ENCODE measurements at regions not wholly inside any gene's neighbourhood (a gene's known extent, or its start where the extent isn't known, plus 50 kb on each side); places are given as distances from the start of the nearest gene placed in this dataset.

- no peak overlapping the region for H3K4me3 ChIP-seq (ENCODE audit: low read depth, low read length)
- no peak for DNase-seq (ENCODE audit: low read depth)
These were observed 904.6 kb upstream of the NR2F2 start for GRCh38 chr15:95425859-95426258.

GRCh38 chr15:95429345-95429744 lies 901.2 kb upstream of the NR2F2 start:
- H3K4me3 ChIP-seq (ENCODE audit: low read depth, low read length): no peak overlapping the region
- peak; percentile 50 for DNase-seq (ENCODE audit: low read depth)

- no peak for DNase-seq (ENCODE audit: low read depth)
- no peak overlapping the region for H3K4me3 ChIP-seq (ENCODE audit: low read depth, low read length)
These were observed 899.0 kb upstream of the NR2F2 start for GRCh38 chr15:95431518-95431917.

- no peak overlapping the region for H3K4me3 ChIP-seq (ENCODE audit: low read depth, low read length)
These were observed 897.6 kb upstream of the NR2F2 start for GRCh38 chr15:95432878-95433405.

GRCh38 chr15:95439922-95440376 lies 890.6 kb upstream of the NR2F2 start:
- no peak overlapping the region for H3K4me3 ChIP-seq (ENCODE audit: low read depth, low read length)
- peak; percentile 31 for DNase-seq (ENCODE audit: low read depth)

More at GRCh38 chr15:95432878-95433405, 897.6 kb upstream of the NR2F2 start:
- DNase-seq (ENCODE audit: low read depth): no peak

GRCh38 chr15:95440712-95441111 lies 889.8 kb upstream of the NR2F2 start:
- H3K4me3 ChIP-seq (ENCODE audit: low read depth, low read length): no peak overlapping the region
- DNase-seq (ENCODE audit: low read depth): peak; percentile 33

GRCh38 chr15:95442107-95442719 lies 888.3 kb upstream of the NR2F2 start:
- H3K4me3 ChIP-seq (ENCODE audit: low read depth, low read length): no peak overlapping the region
- no peak for DNase-seq (ENCODE audit: low read depth)

- no peak for DNase-seq (ENCODE audit: low read depth)
- no peak overlapping the region for H3K4me3 ChIP-seq (ENCODE audit: low read depth, low read length)
These were observed 885.6 kb upstream of the NR2F2 start for GRCh38 chr15:95444860-95445259.

GRCh38 chr15:95446854-95447253 lies 883.6 kb upstream of the NR2F2 start:
- no peak overlapping the region for H3K4me3 ChIP-seq (ENCODE audit: low read depth, low read length)
- no peak for DNase-seq (ENCODE audit: low read depth)

- DNase-seq (ENCODE audit: low read depth): no peak
- no peak overlapping the region for H3K4me3 ChIP-seq (ENCODE audit: low read depth, low read length)
These were observed 883.0 kb upstream of the NR2F2 start for GRCh38 chr15:95447486-95447885.

- no peak for DNase-seq (ENCODE audit: low read depth)
- H3K4me3 ChIP-seq (ENCODE audit: low read depth, low read length): no peak overlapping the region
These were observed 881.8 kb upstream of the NR2F2 start for GRCh38 chr15:95448531-95449229.

- H3K4me3 ChIP-seq (ENCODE audit: low read depth, low read length): no peak overlapping the region
- DNase-seq (ENCODE audit: low read depth): no peak
These were observed 881.3 kb upstream of the NR2F2 start for GRCh38 chr15:95449230-95449628.

- no peak overlapping the region for H3K4me3 ChIP-seq (ENCODE audit: low read depth, low read length)
- no peak for DNase-seq (ENCODE audit: low read depth)
These were observed 880.1 kb upstream of the NR2F2 start for GRCh38 chr15:95450413-95450812.

GRCh38 chr15:95451938-95452337 lies 878.6 kb upstream of the NR2F2 start:
- no peak for DNase-seq (ENCODE audit: low read depth)

GRCh38 chr15:95454403-95455262 lies 875.9 kb upstream of the NR2F2 start:
- no peak overlapping the region for H3K4me3 ChIP-seq (ENCODE audit: low read depth, low read length)
- no peak for DNase-seq (ENCODE audit: low read depth)

More at GRCh38 chr15:95451938-95452337, 878.6 kb upstream of the NR2F2 start:
- H3K4me3 ChIP-seq (ENCODE audit: low read depth, low read length): no peak overlapping the region

- no peak for DNase-seq (ENCODE audit: low read depth)
- no peak overlapping the region for H3K4me3 ChIP-seq (ENCODE audit: low read depth, low read length)
These were observed 873.0 kb upstream of the NR2F2 start for GRCh38 chr15:95457520-95457919.

GRCh38 chr15:95458721-95459120 lies 871.8 kb upstream of the NR2F2 start:
- no peak for DNase-seq (ENCODE audit: low read depth)
- no peak overlapping the region for H3K4me3 ChIP-seq (ENCODE audit: low read depth, low read length)

GRCh38 chr15:95459273-95459672 lies 871.2 kb upstream of the NR2F2 start:
- no peak overlapping the region for H3K4me3 ChIP-seq (ENCODE audit: low read depth, low read length)

GRCh38 chr15:95464509-95464908 lies 866.0 kb upstream of the NR2F2 start:
- H3K4me3 ChIP-seq (ENCODE audit: low read depth, low read length): no peak overlapping the region
- DNase-seq (ENCODE audit: low read depth): no peak

More at GRCh38 chr15:95459273-95459672, 871.2 kb upstream of the NR2F2 start:
- DNase-seq (ENCODE audit: low read depth): peak; percentile 53

GRCh38 chr15:95468820-95469219 lies 861.7 kb upstream of the NR2F2 start:
- no peak overlapping the region for H3K4me3 ChIP-seq (ENCODE audit: low read depth, low read length)
- no peak for DNase-seq (ENCODE audit: low read depth)
